ENCODE measurements at regions not wholly inside any gene's neighbourhood (a gene's known extent, or its start where the extent isn't known, plus 50 kb on each side); places are given as distances from the start of the nearest gene placed in this dataset.
A peak's percentile ranks its signal among the peaks of the same experiment; 100 is the strongest.
"Not testable (repeated sequence)": the region's sequence is repeated elsewhere in the genome, so short reads cannot be mapped to it uniquely, and the experiment has no call there.

- no peak overlapping the region for H3K27ac ChIP-seq (ENCODE audit: low read depth in 2 of 2, low read length in 1 of 2)
- no peaks in the 10 kb centered on the region for H3K9me3 ChIP-seq (ENCODE audit: control insufficient read depth in 2 of 2, insufficient read depth in 1 of 2, low read depth in 1 of 2, low read length in 1 of 2)
- peaks cover 0 to 4% of the 10 kb centered on the region in 2 donors for H3K4me1 ChIP-seq (ENCODE audit: control insufficient read depth in 2 of 2, insufficient read depth in 2 of 2, low read length in 1 of 2)
- H3K27me3 ChIP-seq (ENCODE audit: control insufficient read depth in 1 of 2, insufficient read depth in 2 of 2, low read length in 2 of 2), result no peaks in the 10 kb centered on the region
- H3K4me3 ChIP-seq (ENCODE audit: low read depth in 1 of 2, low read length in 2 of 2), result no peak overlapping the region
- no peaks in the 10 kb centered on the region for H3K36me3 ChIP-seq (ENCODE audit: control insufficient read depth in 2 of 2, insufficient read depth in 2 of 2, low read length in 1 of 2)
- 81 to 86% methylated on average over 3 of the region's 3 CpGs for WGBS, 2 donors
Observed at GRCh38 chr3:20245781-20246180, 59.8 kb upstream of the SGO1 start.

GRCh38 chr3:20240154-20240883 lies 54.3 kb upstream of the SGO1 start:
- H3K4me3 ChIP-seq (ENCODE audit: low read depth in 1 of 2, low read length in 2 of 2), result no peak overlapping the region
- no peaks in the 10 kb centered on the region for H3K36me3 ChIP-seq (ENCODE audit: control insufficient read depth in 2 of 2, insufficient read depth in 2 of 2, low read length in 1 of 2)
- no peaks in the 10 kb centered on the region for H3K27me3 ChIP-seq (ENCODE audit: control insufficient read depth in 1 of 2, insufficient read depth in 2 of 2, low read length in 2 of 2)
- H3K9me3 ChIP-seq (ENCODE audit: control insufficient read depth in 2 of 2, insufficient read depth in 1 of 2, low read depth in 1 of 2, low read length in 1 of 2), result no peaks in the 10 kb centered on the region
- H3K4me1 ChIP-seq (ENCODE audit: control insufficient read depth in 2 of 2, insufficient read depth in 2 of 2, low read length in 1 of 2), result peaks cover 0 to 7% of the 10 kb centered on the region in 2 donors
- H3K27ac ChIP-seq (ENCODE audit: low read depth in 2 of 2, low read length in 1 of 2), result peak overlapping the region; percentile 64 to 65
- 73 to 90% methylated on average over 2 of the region's 2 CpGs for WGBS, 2 donors

- H3K4me3 ChIP-seq (ENCODE audit: low read depth in 1 of 2, low read length in 2 of 2); H3K36me3 ChIP-seq (ENCODE audit: control insufficient read depth in 2 of 2, insufficient read depth in 2 of 2, low read length in 1 of 2); H3K9me3 ChIP-seq (ENCODE audit: control insufficient read depth in 2 of 2, insufficient read depth in 1 of 2, low read depth in 1 of 2, low read length in 1 of 2); H3K27me3 ChIP-seq (ENCODE audit: control insufficient read depth in 1 of 2, insufficient read depth in 2 of 2, low read length in 2 of 2); H3K4me1 ChIP-seq (ENCODE audit: control insufficient read depth in 2 of 2, insufficient read depth in 2 of 2, low read length in 1 of 2); H3K27ac ChIP-seq (ENCODE audit: low read depth in 2 of 2, low read length in 1 of 2): not testable (repeated sequence)
- 94 to 96% methylated on average over 3 of the region's 3 CpGs for WGBS, 2 donors
Observed at GRCh38 chr3:20238199-20238598, 52.2 kb upstream of the SGO1 start.

GRCh38 chr3:20236603-20237002 lies 50.6 kb upstream of the SGO1 start:
- Histone ChIP-seq H3K27ac (ENCODE audit: low read depth in 2 of 2, low read length in 1 of 2) (no peak overlapping the region), H3K4me3 (ENCODE audit: low read depth in 1 of 2, low read length in 2 of 2) (no peak overlapping the region), H3K9me3 (ENCODE audit: control insufficient read depth in 2 of 2, insufficient read depth in 1 of 2, low read depth in 1 of 2, low read length in 1 of 2) (no peaks in the 10 kb centered on the region), H3K27me3 (ENCODE audit: control insufficient read depth in 1 of 2, insufficient read depth in 2 of 2, low read length in 2 of 2) (no peaks in the 10 kb centered on the region), H3K36me3 (ENCODE audit: control insufficient read depth in 2 of 2, insufficient read depth in 2 of 2, low read length in 1 of 2) (no peaks in the 10 kb centered on the region), H3K4me1 (ENCODE audit: control insufficient read depth in 2 of 2, insufficient read depth in 2 of 2, low read length in 1 of 2) (peaks cover 0 to 7% of the 10 kb centered on the region in 2 donors)
- WGBS, 2 donors, result 66 to 82% methylated on average over 3 of the region's 3 CpGs
